Erythroblast (primary cell): ENCODE measurements at regions not wholly inside any gene's neighbourhood (a gene's known extent, or its start where the extent isn't known, plus 50 kb on each side); places are given as distances from the start of the nearest gene placed in this dataset.

Source experiments
- GATA1 ChIP-seq: IDR thresholded peaks from 2 replicates; pipeline ENCODE4 v1.6.1; 2011; ENCODE audit warnings: low read depth, mild to moderate bottlenecking, control low read depth, low read length, moderate library complexity
- POLR2A ChIP-seq: IDR thresholded peaks from 2 replicates; pipeline ENCODE4 v1.6.1; 2011; ENCODE audit warnings: mild to moderate bottlenecking, low read length

DNA sequence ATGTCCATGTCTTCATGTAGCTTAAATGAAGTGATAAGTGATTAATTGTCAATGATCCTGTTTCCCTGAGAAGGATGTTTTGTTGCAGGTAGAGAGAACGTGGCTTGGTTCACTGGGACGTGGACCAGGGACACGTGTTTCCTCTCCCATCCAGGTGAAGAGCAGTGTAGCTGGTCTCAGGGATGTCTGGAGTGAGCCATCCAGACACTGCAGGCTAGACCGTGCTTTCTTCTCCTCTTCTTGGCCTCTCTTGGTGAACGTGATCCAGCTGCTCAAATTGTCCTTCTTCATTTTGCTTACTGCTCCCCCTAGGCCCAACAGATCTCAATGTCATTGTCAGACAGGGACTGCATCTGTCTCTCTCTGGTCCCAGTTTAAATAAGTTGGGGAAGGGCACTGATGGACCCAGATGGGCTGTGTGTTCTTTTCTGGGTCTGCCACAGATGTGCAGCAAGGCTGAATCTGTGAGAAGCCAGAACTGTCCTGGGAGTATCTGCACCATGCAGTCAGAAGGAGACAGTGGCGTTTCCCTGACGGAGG is 263.8 kb downstream of the CYRIA start:
- TF ChIP-seq POLR2A, result no peak
- TF ChIP-seq GATA1, result no peak
